GM18907 (cell line): ENCODE measurements at regions not wholly inside any gene's neighbourhood (a gene's known extent, or its start where the extent isn't known, plus 50 kb on each side); places are given as distances from the start of the nearest gene placed in this dataset.

Source experiments
- ATAC-seq: cut with Tn5 transposase; IDR thresholded peaks from one replicate; pipeline ENCODE4 v1.9.1; 2021; ENCODE audit warnings: mild to moderate bottlenecking, moderate library complexity; ENCODE audit not compliant: unreplicated experiment

GRCh38 chr4:116872941-116873340 lies 212.4 kb downstream of the TRAM1L1 start:
- no peak for ATAC-seq

DNA sequence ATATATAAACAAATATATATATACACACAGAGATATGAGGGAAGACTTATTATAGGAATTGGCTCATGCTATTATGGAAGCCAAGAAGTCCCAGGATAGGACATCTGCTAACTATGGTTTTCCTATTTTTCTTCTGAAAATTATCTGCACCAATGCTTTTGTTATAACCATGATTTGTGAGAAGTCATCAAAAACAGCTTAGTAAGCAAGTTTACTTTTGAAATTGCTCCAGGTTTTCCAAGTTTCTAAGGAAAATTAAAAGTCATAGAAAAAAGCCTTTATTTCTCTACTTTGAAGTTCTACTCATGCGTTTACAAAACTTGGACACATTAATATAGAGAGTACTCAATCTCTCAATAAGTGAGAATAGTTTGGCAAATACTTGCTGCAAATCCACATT lies 213.1 kb downstream of the TRAM1L1 start:
- ATAC-seq = no peak

- no peak for ATAC-seq
Measured at GRCh38 chr4:116870686-116871085, 214.7 kb downstream of the TRAM1L1 start.

DNA sequence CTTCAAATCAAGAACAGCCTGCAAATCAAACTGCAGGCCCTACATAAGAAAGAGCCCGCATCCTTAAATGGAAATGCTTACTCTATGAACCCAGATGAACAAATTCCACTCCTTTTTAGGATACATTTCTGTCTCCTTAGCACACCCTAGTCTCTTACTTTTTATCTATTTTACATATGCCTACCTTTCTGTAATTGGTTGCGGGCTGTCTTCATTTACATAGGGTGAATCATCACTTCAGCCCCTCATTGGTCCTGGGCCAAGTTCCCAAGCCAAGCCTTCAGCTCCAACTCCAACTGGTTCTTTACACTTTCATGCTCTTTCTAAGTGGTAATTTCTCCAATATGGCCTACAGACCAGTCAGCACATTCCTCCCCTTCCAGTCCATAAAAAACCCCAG lies 219.3 kb downstream of the TRAM1L1 start:
- no peak for ATAC-seq

DNA sequence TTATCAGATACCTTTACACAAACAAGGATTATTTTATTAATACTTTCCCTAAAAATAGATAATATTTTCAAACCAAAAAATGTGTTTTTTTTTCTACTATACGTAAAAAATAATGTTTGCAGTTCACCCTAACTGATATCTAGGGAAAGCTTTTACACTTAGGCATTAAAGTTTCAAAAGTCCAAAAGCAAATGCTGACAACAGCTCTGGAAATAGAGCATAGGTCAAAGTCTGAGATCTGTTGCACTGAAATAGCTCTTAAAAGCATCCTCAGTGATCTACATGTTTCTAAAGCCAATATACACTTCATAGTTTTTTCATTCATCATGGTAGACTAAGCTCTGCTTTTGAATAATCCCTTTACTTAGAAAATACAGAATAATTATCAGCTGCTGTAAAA lies 222.8 kb downstream of the TRAM1L1 start:
- ATAC-seq = no peak

DNA sequence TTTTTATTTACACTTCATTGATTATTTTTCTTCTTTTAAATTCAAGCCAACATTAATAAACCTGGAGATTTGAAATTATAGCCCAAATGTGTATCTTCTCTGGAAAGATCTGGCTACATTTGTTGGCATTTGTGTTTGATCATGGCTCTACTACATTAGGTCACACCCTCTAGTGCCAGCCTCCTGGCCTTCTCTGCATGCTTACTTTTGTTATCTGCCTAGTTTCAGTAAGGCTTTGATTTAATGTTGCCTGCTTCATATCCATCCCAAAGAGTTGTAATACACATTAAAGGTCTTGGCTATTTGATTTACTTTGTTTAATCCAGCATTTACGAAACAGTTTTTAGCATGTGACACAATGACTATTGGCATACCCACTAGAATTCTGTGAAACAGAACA lies 224.5 kb downstream of the TRAM1L1 start:
- no peak for ATAC-seq

- no peak for ATAC-seq
Measured at GRCh38 chr4:116849620-116850019, 235.8 kb downstream of the TRAM1L1 start.

DNA sequence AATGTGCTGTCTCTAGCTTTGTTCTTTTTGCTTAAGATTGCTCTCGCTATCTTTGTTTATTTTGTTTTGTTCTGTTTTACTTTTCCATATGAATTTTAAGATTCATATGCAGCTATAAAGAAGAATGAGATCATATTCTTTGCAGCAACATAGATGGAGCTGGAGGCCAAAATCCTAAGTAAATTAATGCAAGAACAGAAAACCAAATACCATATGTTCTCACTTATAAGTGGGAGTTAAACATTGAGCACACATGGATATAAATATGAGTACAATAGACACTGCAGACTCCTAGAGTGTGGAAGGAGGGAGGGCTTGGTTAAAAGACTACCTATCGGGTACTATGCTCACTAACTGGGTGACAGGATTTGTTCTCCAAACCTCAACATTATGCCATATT lies 237.8 kb downstream of the TRAM1L1 start:
- no peak for ATAC-seq

GRCh38 chr4:116839826-116840225 lies 245.6 kb downstream of the TRAM1L1 start:
- no peak for ATAC-seq

DNA sequence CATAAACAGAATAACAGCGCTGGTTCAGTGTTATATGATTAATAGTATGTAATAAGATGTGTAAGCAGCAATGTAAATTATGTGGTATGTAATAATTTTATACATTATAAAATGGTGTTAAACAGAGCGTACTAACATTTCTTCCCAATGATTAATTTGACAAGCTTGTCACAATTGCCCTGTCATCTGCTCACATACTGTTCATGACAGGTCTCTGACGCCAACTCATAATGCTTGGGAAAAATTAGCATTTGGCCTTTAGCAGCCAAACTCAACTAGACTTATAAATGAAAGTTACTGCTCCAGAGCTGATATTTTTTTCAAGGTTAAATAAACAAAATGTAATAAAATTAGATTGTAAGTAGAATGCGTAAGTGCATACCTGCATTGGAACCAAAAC lies 246.8 kb downstream of the TRAM1L1 start:
- no peak for ATAC-seq

- ATAC-seq = no peak
Measured at GRCh38 chr4:116829187-116829586, 256.2 kb downstream of the TRAM1L1 start.

GRCh38 chr4:116824172-116824571 lies 261.2 kb downstream of the TRAM1L1 start:
- no peak for ATAC-seq

DNA sequence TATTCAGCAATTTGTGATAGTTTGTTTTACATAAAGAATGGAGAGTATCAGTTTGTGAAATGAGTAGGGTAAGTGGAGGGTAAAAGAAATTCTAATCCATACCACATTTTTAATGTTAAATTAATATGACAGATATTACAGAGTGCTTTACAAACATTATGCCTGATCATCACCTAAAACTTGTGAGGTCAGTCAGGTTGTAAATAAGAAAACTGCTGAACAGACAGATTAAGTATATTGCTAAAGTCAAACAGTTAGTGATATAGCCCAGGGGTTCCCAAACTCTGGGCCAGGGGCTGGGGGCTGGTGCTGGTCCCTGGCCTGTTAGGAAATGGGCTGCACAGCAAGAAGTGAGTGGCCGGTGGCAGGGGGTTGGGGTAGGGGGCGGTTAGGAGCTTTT lies 273.6 kb downstream of the TRAM1L1 start:
- ATAC-seq = no peak

DNA sequence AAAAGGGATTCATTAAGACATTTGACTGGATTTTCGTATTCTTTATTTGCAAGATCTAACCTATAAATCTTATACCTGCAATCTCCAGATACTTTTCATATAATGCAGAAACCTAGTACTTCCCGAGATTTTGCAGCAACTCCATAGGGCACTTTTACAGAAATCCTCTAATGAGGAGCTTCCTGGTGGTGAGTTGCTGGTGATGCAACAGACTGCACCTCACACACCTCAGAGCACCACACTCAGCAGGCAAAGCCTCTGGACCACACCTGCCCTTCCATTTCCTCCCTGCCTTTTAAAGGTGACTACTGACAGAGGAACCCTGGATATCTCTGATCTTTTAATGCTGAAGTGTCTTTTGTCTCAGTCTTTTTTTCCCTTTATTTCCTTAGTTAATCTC lies 289.4 kb downstream of the TRAM1L1 start:
- no peak for ATAC-seq

DNA sequence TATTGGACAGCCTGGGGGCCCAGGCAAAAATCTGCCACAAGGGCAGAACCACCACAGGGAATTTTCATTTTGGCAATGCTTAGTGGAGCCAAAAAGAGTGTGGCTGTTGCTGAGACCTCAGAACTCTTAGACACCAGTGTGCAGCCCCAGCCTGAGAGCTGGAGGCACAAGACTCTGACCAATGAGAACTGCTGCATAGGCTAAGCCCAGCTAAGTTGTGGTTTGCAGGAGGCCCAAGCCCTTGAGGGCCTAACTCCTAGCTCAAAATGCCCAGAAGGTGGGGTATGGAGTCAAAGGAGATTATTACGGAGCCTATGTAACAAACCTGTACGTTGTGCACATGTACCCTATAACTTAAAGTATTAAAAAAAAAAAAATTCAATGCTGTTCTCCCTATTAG lies 296.7 kb downstream of the TRAM1L1 start:
- no peak for ATAC-seq

DNA sequence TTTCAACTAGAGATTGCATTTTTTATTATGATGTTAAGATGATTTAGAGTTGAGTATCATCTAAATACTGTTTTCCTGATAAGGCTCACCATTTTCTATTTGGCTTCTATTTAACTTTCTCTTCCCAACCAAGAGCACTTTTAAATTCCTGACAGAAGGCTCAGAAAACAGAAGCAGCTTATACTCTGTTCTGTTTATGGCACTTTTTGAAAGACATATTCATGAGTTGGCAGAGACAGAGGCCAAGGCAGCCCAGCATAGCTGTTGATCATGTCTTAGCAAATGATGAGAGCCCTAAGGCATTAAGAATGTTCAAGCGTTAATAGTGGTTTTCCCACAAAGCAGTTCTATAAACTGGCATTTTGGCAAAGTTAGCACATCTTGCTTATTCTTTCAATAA lies 330.3 kb downstream of the TRAM1L1 start:
- ATAC-seq = no peak

GRCh38 chr4:116752027-116752426 lies 333.3 kb downstream of the TRAM1L1 start:
- no peak for ATAC-seq

DNA sequence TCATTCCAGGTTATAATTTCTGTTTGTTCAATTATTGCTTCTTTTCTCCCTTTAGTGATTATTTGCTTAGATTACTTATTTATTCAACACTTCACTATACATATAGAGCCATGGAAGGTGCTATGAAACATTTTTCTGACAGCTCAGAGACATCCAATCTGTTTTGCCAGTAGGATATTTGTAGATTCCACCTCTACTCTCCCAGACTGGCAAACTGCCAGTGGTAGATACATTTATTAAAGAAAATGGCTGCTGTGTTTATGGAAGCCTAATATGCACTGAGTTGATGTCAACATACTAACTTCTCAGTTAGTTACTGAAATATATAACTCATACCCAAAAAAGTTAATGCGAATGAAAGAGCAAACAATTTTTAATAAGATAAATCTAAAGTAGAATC lies 348.6 kb downstream of the TRAM1L1 start:
- ATAC-seq = no peak

- no peak for ATAC-seq
Measured at GRCh38 chr4:116734178-116734577, 351.2 kb downstream of the TRAM1L1 start.

DNA sequence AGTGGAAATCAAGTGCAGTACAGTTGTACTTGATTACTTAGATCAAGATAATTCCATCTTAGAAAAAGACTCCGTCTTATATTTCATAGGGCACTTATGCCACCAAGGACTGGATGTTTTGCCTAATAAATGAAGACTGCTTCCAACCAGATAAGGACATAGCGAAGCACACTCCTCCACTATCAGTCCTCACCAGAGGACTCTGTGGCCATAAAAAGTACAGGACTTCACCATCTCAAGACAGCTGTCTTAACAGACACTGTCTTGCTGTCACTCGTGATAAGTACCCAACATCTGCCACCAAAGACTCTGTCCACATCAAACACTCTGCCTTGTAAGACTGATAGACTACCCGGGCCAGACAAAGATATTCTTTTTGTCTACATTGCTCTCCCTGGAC lies 352.0 kb downstream of the TRAM1L1 start:
- ATAC-seq = no peak

DNA sequence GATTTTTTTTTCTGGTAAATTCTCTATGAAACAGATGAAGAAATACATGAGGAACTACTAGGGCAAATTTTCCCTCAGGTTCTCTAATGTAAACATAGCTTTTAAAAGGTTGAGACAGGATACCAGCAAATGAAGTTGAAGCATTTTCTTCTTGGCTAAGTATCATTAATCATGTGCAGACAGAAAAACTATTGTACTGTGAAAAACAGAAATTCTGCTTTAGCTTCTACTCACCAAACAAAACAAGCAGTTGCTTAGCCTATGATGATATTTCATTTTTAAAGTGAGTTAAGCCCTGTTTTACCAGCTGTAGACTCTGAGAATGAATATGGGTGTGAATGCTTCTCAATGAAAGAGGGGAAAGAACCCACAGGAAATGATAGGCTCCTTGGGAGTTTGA lies 358.9 kb downstream of the TRAM1L1 start:
- no peak for ATAC-seq

GRCh38 chr4:116724249-116724648 lies 361.1 kb downstream of the TRAM1L1 start:
- ATAC-seq = peak; percentile 88

DNA sequence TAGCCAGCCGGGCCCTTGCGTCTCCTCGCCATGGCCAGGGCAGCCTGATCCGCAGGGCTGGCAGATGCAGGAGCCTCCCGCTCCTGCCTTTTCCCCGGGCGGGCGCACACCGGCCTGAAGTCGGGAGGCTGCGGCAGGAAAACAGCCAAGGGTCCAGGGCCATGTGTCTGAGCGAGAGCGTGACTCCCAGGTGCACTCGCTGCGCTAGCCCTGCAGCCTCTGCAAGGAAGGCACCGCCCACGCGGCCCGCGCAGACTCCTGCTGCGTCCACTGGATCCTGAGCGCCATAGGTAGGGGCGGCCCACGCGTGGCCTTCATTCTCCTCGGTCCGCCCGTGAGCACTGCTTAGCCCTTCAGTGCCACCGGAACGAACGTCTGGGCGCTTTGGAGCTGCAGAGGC lies 379.9 kb downstream of the TRAM1L1 start:
- no peak for ATAC-seq

- ATAC-seq = no peak
Measured at GRCh38 chr4:116702949-116703348, 382.4 kb downstream of the TRAM1L1 start.
